Activated CD4-positive, CD25-positive, alpha-beta regulatory T cell treated with anti-CD3 and anti-CD28 coated beads, Interleukin-2, amount 50 U/mL, for 72 hours (primary cell): ENCODE measurements at regions not wholly inside any gene's neighbourhood (a gene's known extent, or its start where the extent isn't known, plus 50 kb on each side); places are given as distances from the start of the nearest gene placed in this dataset.

Source experiments
- DNase-seq: peaks from one replicate; pipeline ENCODE4 v3.0.0; 2021

DNA sequence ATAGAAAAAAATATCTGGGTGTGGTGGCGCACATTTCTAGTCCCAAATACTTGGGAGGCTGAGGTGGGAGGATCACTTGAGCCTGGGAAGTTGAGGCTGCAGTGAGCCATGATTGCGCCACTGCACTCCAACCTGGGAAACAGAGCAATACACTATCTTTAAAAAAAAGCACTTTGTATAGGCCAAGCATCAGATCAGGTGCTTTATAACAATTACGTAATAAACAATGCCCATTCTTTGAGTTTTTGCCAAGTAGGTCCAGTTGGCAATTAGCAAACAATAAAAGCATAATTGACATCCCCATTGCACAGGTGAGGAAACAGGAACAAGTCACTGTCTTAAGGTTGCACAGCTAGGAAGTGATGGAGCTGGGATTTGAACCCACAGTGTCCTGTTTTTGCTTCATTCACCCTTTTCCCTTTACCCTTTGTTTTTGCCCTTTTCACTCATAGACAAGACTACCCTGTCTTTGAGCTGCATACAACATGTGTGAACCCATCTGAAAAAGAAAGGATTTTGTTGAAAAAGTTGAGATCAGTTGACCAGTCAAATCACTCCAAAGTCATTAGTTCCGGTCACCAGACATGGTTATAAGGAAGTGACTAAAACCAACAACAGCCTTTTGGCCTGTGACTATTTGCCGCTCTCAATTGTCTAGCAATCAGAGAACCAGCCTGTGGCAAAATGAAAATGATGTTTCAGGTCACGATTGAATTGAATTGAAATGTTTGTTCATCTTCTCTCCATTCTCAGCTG lies 303.6 kb downstream of the TFAP2C start:
- no peak for DNase-seq

DNA sequence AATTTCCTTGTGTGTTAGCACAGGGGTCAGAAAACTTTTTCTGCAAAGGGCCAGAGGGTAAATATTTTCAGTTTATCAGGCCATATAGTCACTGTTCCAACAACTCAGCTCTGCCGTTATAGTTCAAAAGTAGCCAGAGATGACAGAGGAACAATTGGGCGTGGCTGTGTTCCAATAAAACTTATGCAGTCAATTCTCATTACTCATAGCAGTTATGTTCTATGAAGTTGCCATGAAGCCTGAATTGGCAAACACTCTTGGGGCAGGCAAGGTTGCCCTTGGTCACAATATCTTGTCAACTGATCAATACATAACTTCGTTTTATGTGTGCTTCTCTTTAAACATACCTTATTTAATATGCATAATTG lies 304.2 kb downstream of the TFAP2C start:
- DNase-seq: no peak

DNA sequence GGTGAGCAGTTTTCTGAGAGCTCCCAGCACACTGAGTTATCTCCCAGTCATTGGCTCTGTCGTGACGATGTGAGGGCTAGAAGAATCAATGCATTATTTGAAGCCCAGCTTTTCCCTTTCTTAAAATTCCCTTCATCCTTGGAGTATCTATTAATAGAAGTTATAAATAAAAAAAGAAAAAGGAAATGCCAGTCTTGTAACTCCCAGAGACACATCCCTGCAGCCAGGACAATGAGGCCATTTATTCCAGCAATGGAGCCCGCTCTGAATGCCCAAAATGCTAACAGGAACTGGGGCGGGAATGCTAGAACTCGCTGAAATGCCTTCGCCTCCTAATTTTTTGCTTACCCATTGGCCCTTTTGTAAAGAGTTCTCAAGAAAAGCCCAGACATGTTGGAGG lies 305.8 kb downstream of the TFAP2C start:
- no peak for DNase-seq

DNA sequence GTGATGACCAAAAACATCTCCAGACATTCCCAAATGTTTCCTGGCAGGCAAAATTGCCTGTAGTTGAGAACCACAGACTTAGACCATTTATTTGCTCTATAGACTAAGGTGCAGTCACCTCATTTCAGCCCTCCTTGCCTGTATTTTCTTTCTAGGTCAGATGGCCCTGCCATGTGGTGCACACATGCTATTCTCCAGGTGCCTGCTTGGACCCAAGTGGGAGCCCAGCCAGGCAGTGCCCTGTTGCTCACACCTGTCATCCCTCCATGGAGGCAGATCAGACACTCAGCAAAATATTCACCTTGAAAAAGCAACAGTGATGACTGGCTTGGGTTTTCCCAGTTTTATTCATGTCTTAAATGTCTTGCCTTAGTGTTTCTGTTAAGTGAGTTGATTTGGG lies 311.4 kb downstream of the TFAP2C start:
- DNase-seq: no peak

DNA sequence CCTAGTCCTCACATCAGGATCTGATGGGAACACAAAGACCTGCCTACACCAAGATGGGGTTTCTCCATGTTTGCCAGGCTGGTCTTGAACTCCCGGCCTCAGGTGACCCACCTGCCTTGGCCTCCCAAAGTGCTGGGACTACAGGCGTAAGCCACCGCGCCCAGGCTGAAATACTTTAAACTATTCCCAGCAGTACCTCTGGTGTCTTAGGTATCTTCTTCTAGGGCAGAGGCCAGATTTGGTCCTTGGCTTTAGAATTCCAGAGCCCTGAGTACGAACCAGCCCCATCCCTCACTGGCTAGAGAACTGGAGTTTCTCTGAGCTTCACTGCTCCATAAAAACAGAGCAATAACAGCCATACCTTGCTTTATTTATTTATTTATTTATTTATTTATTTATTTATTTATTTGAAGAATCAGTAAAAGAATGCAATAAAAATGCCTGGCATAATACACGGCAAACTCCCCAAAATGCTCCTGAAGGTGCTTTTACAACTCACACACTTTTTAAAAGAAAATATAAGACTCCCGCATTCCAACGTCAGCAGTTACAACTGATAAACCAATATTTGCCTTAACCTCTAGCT lies 312.1 kb downstream of the TFAP2C start:
- no peak for DNase-seq

DNA sequence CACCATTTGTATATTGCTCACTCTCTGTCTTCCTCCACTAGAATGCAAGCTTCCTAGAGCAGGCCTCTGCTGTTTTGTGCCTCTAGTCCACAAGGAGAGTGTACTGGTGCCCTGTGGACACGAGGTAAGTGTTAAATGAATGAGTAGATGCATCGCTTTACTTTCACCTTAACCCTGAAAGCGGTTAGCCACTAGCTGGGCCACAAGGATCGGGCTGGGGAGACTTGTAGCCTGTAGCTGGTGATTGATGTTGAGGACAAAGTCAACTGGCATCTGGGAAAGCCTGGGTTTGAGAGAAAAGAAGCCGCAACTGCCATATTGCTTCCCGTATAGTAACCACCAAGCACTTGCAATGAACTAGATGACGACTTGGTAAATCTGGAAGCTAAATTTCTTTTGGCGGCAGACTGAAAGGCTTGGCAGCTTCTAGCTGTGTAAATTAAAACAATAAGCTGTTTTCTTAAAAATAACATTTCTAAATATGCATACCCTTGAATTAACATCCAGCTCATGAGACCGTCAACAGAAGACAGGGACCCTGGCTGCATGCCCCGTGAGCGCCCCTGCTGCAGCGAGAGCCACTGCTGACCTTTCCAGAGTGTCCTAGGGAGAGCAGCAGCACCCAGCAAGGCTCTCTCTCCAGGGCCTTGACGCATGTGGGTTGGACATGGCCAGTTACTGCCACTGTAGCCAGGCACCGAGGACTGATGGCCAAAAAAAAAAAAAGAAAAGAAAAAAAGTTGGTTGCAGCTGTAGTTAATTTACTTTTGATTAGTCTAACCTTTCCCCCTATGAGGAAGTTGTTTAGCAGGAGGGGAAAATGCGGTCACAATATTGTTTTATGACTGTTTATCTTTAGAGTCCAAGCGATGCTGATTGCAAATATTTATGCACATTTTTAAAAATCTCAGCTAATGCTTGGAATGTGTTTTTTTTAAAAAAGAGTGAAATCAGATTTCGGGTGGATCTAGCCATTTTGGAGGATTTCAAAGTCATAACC lies 315.1 kb downstream of the TFAP2C start:
- DNase-seq: no peak

DNA sequence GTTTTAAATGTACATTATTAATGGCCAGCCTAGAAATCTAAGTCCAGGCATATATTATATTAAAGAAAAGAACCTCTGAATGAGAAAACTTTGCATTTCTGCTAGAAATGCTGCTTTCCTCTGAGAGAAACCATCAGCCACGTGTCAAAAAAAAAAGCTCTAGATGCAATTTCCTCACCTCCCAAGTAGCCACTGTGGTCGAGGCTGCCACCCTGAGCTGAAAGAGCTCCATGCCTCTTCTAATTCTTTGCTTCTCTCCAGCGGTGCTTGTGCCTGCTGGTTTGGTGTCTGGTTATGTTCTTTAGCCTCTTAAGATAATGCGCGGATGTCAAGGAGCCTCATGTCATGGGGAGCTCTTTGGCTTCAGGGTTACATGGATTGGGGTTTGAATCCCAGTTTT lies 316.0 kb downstream of the TFAP2C start:
- DNase-seq: no peak

DNA sequence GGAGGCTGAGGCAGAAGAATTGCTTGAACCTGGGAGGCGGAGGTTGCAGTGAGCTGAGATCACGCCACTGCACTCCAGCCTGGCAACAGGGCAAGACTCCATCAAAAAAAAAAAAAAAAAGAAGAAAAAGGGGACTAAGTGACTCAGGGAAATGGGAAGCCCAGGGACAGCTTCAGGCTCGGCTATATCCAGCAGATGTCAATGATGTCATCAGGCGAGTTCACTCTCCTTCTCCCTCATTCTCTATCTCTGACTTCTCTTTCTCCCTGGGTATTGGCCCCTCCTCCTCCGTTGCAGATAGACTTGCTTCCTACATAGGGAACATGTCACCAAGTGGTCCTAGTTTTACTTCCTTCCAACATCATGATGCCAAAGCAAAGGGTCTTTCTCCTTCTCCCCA lies 316.8 kb downstream of the TFAP2C start:
- no peak for DNase-seq

DNA sequence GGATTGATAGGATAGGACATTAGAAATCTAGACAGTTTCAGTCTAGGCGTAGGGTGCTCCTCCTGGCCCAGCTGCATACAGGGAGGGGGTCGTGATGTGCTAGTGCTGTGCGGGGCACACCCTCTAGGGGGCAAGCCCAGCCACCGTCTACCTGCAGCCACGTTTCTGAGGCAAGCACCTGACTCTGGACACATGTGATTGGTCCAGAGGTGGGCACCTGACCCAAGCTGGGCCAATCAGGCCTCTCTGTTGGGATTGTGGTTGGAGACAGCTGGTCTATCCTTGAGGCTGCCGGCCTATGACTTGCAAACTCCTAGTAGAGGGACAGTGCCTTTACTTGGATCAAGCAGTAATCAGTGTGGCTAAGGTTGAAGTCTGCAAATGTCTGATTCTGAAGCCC lies 317.1 kb downstream of the BMP7 start:
- no peak for DNase-seq

DNA sequence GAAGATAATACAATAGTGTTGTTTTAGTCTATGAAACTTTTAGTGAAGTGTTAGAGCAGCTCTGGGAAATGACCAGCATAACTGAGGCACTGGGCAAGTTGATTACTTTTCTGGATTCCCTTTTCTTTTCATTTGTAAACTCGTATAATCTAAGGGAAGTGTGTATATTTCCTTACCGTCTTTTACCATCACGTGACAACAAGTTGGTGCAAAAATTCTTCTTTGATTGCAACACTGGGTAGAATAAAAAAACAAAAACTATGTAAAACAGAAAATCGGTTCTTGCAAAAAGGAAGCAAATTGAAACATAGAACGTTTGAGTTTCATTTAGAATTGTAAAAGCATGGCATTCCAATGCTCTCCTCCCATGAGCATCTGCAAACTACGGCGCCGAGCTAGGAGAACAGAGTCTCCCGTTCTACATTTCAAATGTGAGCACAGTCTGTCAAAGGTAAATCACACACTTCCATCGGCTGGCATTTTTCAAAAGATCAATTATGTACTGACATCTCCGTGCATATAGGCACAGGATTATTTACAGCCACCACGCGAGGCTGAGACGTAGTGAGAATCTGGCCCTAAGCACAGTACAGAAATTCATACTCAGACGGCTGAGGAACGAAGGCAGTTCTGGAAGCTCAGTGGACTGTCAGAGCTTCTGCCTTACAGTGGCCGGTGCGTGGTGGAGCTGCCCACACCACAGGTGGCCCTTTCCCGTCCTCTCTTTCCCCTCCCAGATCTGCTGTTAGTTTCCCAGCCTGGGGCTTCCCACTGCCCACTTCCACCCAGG lies 314.0 kb downstream of the BMP7 start:
- DNase-seq: no peak

DNA sequence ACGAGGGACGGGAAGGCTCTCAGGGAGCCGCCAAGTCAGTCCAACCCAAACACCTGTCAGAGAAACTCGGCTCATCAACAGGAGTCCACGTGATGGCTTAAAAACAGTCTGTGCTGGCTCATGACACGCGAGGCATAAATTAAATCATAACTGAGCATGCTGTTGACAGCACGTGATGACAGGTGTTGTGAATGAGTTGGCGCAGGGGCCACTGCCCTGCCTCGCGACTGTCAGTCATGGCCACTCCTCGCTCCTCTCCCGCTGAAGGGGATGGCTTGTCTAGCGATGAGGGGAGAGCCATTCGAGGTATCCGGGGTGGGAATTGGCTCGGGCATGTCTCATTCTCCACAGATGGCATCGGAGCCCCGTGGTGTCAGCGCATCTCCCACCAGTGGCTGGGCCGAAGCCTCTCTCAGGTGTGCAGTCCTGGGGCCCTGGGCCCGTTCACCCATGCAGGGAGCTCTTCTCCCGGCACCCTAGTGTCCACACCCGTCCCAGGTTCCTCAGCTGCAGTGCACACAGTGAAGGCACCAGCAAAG lies 313.3 kb downstream of the BMP7 start:
- DNase-seq: no peak

DNA sequence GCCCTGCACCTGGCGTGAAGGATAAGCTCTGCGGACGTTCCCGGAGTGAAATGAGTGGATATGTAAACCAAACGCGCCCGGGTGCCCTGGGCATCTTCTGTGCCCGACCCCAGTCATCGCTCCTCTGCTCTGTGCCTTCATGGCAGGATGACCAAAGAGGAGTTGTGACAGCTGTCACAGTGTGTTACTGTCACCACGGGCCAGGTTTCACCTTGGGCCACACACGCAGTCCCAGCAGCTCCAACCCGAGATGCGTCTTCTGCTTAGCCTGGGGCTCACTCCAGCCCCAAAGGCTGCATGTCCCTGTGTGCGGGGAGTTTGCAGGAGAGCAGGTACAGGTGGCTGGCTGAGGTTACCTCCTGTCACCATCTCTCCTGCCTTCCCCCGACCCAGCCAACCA lies 311.6 kb downstream of the BMP7 start:
- DNase-seq: no peak

DNA sequence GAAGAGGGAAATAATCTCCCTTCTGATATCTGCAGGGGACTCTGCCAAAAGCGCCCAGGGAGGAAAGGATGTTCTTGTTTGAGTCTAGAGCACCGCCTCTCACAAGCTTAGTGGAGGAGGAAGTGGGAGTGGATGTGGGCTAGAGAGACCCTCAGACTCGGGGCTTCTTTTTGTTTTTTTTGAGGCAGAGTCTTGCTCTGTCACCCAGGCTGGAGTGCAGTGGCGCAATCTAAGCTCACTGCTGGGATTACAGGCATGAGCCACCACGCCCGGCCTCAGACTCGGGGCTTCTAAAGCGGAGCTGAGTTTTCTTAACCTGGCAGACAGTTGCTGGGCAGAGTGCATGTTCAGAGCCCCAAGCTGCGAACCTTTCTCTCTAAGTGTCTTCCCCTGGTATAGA lies 310.8 kb downstream of the BMP7 start:
- no peak for DNase-seq

DNA sequence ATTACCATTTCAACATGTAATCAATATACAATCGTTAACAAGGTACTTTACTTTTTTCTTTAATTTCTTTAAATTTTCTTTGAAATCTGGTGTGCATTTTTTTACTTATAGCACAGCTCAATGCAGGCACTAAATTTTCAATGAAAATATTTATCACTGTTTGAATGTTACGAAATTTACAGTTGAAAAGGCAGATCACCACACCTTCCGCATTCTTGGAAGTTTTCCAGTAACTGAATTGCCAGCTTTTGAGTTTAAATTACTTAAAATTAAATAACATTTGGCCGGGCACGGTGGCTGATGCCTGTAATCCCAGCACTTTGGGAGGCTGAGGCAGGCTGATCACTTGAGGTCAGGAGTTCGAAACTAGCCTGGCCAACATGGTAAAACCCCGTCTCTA lies 309.9 kb downstream of the BMP7 start:
- no peak for DNase-seq

DNA sequence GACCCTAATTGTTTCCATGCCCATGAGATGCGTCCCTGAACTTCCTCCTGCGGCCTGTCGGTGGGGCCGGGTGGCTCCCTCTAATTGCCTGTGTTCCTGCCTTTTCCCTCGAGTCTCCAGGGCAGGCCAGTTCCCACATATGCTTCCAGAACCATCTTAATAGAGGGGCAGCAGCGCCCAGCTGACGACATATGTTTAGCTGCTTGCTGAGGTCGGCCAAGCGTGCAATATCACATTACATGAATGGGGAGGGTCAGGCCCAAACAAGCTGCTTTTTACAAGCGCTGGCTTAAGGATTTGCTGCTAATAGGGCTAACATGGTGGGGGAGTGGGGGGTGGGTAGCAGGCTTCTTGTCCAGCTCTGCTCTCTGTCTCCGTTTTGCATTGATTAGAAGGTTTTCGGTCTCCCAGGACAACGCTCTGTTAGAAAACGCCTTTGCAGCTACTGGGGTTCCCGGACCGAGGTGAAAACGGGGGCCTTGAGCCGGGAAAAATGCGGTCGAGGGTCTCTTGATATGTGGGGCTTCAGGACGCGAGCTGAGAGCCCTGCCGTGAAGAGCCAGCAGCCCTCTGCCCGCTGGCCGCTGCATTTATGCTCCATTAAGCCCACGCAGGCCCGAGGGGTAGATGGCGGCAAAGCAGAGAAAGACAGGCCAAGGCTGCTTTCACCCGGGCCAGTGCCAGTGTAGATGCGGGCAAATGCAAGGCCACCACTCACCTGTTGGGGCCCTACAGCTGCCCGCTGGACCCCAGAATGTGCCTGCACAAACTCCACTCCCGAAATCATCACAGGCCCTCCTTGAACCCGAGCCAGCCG lies 308.5 kb downstream of the BMP7 start:
- DNase-seq: no peak

DNA sequence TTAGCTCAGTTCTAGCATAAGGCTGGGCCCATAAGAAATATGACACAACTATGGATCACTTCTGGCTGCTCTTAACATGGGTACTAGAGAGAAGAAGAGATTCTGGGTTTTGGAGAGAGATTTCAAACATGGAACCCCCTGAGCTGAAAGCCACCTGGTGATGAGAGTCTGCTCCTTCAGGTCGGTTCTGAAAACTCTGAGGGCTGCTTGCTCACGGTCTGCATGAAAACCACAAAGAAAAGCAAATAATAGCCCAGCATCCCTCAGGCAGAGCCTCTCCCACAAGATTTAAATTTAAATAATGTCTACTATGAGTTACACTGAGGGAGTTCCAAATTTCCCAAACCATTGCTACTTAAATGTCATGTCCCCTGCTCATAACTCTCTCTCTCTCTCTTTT lies 301.5 kb downstream of the BMP7 start:
- no peak for DNase-seq

DNA sequence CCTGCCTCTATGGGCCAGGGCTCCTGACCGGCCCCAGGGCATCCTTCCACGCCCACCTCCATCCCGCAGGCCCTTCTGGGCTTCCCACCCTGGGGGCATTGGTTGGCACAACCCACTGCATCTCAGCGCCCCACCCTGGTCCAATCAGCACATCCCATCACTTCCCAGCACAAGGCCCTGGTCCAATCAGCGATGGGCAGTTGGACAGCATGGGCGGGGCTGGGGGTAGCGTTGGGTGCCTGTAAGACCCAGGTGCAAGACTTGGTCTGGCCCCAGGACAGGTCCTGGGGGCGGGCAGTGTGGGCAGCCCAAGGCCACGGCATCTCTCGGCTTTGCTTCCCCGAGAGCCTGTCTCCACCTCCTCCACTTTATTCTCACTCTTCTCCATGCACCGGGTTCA lies 298.5 kb downstream of the BMP7 start:
- no peak for DNase-seq

DNA sequence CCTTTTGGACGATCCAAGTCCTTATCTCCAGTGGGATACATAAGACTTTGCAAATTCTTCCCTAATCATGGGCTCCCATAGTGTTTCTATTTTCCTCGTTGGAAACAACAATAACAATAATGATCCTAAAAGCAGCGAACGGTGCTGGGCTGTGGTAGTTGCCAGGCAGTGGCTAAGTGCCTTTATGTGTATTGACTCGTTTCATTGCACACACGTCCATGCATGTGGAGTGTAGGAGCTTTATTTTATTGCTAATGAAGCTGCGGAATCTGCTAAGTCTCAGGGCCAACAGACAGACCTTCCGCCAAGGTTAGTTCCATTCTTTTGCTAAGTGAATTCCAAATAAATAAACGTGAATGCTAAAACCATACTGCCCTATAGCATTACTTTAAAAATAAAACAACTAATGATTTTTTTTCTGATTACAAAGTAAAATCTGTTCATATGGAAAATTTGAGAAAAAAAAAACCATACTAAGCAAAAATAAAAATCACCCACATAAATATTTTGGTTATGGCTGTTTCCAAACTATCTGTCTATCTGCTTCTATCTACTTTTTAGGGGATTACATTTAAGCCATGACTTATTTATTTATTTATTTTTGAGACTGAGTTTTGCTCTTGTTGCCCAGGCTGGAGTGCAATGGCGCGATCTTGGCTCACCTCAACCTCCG lies 297.9 kb downstream of the BMP7 start:
- no peak for DNase-seq

DNA sequence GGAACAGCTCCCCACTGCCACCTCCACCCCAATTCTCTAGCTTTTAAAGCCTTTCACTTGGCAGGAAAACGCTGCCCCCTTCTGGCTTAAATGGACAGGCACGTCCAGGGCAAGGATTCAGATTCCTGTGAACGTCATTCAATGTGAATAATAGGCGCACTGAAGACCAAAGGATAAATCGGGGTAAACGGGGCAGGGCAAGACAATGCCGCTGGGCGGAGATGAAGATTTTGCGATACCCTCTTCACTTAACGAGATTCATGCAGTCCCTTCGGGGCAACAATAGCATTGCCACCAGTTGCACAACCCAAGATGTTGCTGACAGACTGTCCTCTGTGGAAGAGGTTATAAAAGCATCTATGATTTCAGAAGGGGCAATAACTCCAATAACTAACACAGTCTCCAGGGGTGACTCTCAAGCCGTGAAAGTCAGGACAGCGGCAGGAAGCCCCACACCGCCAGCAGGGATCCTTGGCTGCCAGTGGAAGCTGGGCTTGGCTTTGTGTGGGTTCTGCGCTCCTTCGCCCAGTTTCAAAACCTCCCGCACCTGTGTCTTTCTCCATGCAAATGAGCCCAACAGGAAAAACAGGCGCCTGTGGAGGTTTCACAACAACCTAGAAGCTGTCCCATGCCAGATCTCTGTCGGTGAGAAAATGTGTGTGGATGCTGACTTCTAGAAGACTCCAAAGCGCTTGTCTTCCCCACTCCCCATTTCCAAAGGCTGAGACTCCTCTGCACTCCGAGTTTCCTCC lies 291.8 kb downstream of the BMP7 start:
- no peak for DNase-seq

DNA sequence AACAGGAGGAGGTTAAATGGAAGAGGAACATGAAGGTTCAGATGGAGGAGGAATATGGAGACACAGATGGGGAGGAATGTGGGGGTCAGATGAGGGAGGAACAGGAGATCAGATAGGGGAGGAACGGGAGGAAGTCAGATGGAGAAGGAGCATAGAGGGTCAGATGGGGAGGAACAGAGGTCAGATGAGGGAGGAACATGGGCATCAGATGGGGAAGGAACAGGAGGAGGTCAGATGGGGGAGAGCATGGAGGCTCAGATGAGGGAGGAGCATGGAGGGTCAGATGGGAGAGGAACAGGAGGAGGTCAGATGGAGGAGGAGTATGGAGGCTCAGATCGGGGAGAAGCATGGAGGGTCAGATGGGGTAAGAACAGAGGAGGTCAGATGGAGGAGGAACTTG lies 290.6 kb downstream of the BMP7 start:
- no peak for DNase-seq

DNA sequence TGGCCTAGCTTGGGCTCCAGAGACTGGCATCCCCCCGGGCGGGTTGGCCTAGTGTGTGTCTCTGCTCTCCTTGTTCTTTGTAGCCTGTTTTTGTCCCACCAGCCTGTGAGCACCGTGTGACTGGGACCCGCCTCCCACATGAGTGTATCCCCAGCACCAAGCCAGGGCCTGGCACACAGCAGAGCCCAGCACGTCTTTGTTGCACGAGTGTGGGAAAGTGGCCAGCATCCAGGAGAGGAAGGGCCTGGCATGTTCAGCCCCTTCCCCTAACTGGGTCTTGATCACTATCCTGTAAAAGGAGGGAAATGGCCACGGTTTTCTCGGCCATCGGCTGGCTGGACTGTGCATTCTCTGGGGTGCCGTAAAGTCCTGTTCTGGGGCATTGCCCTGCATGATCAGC lies 290.1 kb downstream of the BMP7 start:
- no peak for DNase-seq
